Cardiac muscle cell (in vitro differentiated cells and primary cell): ENCODE measurements at regions not wholly inside any gene's neighbourhood (a gene's known extent, or its start where the extent isn't known, plus 50 kb on each side); places are given as distances from the start of the nearest gene placed in this dataset.

Experiments used
- DNase-seq, 2 donors: peaks; one replicate each; pipeline versions ENCODE4 v3.0.0 to v3.0.0-alpha.2; 2010 to 2017; ENCODE audit warnings: low read depth in 1 of 2, low spot score in 1 of 2
- H3K27ac ChIP-seq: fragments of 200-600 bp; sonication (generic); 2 replicates; pipeline ENCODE4 v1.5.1; 2016
- H3K27me3 ChIP-seq: fragments of 200-600 bp; sonication (generic); 2 replicates; pipeline ENCODE4 v1.6.0; 2016; ENCODE audit warnings: control low read depth
- H3K36me3 ChIP-seq: fragments of 200-600 bp; sonication (generic); 2 replicates; pipeline ENCODE4 v1.5.1; 2016; ENCODE audit warnings: control low read depth
- H3K4me1 ChIP-seq: fragments of 200-600 bp; sonication (generic); 2 replicates; pipeline ENCODE4 v1.8.1; 2017; ENCODE audit warnings: low read depth, mild to moderate bottlenecking, mixed run types
- H3K4me3 ChIP-seq: fragments of 200-600 bp; sonication (generic); 2 replicates; pipeline ENCODE4 v1.5.1; 2016; ENCODE audit warnings: mild to moderate bottlenecking
- H3K9me3 ChIP-seq: fragments of 200-600 bp; sonication (generic); 2 replicates; pipeline ENCODE4 v1.5.1; 2017; ENCODE audit warnings: low read depth, mild to moderate bottlenecking, control low read depth
- TF ChIP-seq, protein P1 (sequence below): IDR thresholded peaks from 2 replicates; pipeline ENCODE4 v1.5.1; 2012; ENCODE audit warnings: low read depth, mild to moderate bottlenecking, low read length

DNA sequence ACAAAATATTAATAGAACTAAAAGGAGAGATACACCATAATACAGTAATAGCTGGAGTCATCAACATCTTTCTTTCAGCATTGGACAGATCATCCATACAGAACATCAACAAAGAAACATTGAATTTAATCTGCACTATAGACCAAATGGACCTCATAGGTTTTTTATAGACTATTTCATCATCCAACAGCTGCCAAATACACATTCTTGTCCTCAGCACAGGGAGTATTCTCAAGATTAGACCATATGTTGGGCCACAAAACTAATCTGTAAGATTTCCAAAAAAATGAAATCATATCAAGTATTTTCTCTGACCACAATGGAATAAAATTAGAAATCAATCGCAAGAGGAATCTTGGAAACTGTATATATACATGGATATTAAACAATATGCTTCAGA, 86.9 kb downstream of the FSCB start:
- H3K4me1 ChIP-seq, result no peaks in the 10 kb centered on the region
- H3K27me3 ChIP-seq, result no peaks in the 10 kb centered on the region
- TF ChIP-seq, protein P1, sequence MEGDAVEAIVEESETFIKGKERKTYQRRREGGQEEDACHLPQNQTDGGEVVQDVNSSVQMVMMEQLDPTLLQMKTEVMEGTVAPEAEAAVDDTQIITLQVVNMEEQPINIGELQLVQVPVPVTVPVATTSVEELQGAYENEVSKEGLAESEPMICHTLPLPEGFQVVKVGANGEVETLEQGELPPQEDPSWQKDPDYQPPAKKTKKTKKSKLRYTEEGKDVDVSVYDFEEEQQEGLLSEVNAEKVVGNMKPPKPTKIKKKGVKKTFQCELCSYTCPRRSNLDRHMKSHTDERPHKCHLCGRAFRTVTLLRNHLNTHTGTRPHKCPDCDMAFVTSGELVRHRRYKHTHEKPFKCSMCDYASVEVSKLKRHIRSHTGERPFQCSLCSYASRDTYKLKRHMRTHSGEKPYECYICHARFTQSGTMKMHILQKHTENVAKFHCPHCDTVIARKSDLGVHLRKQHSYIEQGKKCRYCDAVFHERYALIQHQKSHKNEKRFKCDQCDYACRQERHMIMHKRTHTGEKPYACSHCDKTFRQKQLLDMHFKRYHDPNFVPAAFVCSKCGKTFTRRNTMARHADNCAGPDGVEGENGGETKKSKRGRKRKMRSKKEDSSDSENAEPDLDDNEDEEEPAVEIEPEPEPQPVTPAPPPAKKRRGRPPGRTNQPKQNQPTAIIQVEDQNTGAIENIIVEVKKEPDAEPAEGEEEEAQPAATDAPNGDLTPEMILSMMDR, result no peak
- H3K9me3 ChIP-seq, result no peaks in the 10 kb centered on the region
- no peak overlapping the region for H3K27ac ChIP-seq
- no peaks in the 10 kb centered on the region for H3K36me3 ChIP-seq
- no peak overlapping the region for H3K4me3 ChIP-seq
- DNase-seq, result peak in 1 of 2 donors; percentile 51

DNA sequence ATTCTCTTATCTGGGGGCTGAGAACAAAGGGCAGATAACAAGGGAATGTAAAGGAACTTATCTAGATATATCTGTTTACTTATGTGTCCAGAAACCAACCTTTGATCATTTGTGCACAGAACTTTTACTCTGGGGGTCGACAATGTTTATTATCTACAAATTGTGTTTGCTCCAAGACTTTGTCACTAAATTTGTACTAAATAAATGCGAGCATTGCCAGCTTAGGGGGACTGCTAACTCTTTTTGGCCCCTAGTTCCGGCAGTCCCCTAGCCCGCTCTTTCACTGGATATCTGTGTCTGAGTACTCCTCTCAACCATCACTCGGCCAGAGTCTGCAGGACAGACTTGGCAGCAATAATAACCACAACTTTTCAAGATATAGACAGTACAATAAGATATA, 88.2 kb downstream of the FSCB start:
- Histone ChIP-seq H3K9me3 (no peaks in the 10 kb centered on the region), H3K27ac (no peak overlapping the region), H3K27me3 (no peaks in the 10 kb centered on the region), H3K36me3 (no peaks in the 10 kb centered on the region), H3K4me1 (peaks cover under 1% of the 10 kb centered on the region), H3K4me3 (no peak overlapping the region)
- TF ChIP-seq, protein P1, result no peak
- peak in 1 of 2 donors; percentile 18 for DNase-seq

DNA sequence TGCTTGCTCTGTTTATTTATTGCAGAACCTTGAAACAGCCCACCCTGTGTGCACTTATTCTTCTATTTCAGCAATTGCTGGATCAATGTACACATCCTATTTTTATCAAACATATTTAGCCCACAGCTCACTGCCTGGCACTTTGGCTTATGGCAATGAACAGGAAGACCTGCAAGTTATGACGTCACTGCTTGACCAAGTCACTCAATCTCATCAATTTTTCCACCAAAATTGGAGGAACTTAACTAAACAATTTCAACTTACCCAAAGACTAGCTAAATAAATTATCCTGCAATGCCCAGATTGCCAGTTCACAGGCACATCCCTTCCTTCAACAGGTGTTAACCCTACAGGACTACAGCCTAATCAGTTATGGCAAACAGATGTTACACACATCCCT, 89.3 kb downstream of the FSCB start:
- TF ChIP-seq, protein P1, result no peak
- Histone ChIP-seq H3K4me1 (peaks cover 11% of the 10 kb centered on the region), H3K9me3 (no peaks in the 10 kb centered on the region), H3K4me3 (no peak overlapping the region), H3K36me3 (no peaks in the 10 kb centered on the region), H3K27ac (no peak overlapping the region), H3K27me3 (no peaks in the 10 kb centered on the region)
- DNase-seq, result no peak

DNA sequence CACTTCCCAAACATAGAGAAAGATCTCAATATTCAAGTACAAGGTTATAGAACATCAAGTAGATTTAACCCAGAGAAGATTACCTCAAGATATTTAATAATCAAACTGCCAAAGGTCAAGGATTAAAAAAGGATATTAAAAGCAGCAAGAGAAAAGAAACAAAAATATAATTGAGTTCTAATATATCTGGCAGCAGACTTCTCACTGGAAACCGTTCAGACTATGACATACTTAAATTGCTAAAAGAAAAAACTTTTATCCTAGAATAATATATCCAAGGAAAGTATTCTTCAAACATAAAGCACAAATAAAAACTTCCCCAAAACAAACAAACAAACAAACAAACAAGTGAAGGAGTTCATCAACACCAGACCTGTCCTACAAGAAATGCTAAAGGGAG, 92.4 kb downstream of the FSCB start:
- TF ChIP-seq, protein P1, result no peak
- H3K27me3 ChIP-seq, result no peaks in the 10 kb centered on the region
- H3K36me3 ChIP-seq, result no peaks in the 10 kb centered on the region
- peaks cover 26% of the 10 kb centered on the region for H3K4me1 ChIP-seq
- DNase-seq, result no peak
- H3K4me3 ChIP-seq, result no peak overlapping the region
- H3K27ac ChIP-seq, result no peak overlapping the region
- no peaks in the 10 kb centered on the region for H3K9me3 ChIP-seq

DNA sequence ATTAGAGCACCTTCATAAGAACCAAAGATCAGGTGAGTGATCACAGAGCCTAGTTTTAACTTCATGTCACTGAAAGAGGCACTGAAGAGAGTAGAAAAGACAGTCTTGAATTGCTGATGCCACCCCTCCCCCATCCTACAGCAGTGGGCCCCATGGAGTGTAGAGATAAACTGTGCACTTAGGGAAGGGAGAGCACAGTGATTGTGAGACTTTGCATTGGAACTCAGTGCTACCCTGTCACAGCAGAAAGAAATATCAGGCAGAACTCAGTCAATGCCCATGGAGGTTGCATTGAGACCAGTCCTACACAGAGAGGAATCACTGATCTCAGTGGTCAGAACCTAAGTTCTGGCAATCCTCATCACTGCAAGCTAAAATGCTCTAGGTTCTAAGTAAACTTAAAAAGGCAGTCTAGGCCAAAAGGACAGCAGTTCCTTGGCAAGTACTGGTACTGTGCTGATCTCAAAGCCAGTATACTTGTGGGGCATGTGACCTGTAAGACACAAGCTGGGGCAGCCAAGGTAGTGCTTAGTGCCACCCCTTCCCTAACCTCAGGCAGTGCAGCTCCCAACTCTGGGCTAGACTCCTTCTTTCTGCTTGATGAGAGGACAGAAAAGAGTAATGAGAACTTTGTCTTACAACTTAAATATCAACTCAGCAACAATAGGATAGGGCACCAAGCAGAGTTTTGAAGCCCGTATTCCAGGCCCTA, 94.1 kb downstream of the FSCB start:
- Histone ChIP-seq H3K4me3 (no peak overlapping the region), H3K9me3 (no peaks in the 10 kb centered on the region)
- peak in 1 of 2 donors; percentile 54 for DNase-seq

More for the DNA sequence above, 94.1 kb downstream of the FSCB start:
- Histone ChIP-seq H3K4me1 (peaks cover 26% of the 10 kb centered on the region), H3K27me3 (no peaks in the 10 kb centered on the region), H3K36me3 (no peaks in the 10 kb centered on the region), H3K27ac (peak overlapping the region; percentile 72)
- TF ChIP-seq, protein P1, result no peak
